NCI-H146 treated with DMSO at 0.1 percent for 48 hours (cell line): ENCODE measurements at regions not wholly inside any gene's neighbourhood (a gene's known extent, or its start where the extent isn't known, plus 50 kb on each side); places are given as distances from the start of the nearest gene placed in this dataset.

Source experiments
- DNase-seq: peaks from one replicate; lab custom pipeline; 2025; ENCODE audit not compliant: unreplicated experiment; lab: John Stamatoyannopoulos, UW

DNA sequence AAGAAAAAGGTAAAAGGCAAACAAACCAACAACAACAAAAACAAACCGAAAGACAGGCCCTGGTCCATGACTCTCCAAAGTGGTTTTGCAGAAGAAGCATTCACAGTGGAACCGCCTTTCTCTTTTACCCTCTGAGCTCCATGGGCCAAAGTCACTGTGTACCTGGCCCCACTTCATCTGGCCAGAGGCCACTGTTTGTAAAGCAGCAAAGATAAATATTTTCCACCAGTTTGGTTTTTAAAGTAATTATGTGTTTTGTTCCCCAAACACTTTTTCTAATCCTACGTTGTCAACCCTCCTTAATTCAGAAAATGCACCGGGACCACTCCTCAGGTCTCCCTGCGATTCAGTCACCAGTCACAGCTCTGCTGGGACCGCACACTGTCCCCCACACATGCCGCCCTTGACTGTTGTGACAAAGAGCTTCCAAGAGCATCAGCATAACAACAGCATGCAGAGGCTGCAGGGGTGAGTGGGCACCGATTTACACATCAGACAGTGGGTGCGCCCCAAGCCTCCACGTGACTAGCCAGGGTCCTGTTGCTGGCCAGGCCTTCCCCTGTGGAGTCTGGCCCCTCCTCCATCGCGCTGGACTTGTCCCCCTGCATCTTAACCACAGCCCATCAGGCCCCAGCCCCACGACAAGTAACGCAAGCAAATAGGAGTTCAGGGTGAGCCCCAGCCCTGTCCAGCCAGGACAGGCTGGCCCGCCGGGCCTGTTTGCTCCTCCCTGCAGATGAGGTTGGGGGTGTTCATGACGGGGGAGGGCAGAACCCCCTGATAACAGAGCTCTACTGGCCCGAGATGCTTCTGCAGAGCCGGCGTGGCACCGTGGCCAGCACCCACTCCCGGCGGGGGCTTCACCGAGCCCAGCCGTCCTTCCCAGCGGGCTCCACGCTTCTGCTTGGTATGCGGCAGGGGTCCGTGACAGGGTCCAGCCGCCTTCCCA lies 65.2 kb upstream of the DIO3 start:
- no peak for DNase-seq

DNA sequence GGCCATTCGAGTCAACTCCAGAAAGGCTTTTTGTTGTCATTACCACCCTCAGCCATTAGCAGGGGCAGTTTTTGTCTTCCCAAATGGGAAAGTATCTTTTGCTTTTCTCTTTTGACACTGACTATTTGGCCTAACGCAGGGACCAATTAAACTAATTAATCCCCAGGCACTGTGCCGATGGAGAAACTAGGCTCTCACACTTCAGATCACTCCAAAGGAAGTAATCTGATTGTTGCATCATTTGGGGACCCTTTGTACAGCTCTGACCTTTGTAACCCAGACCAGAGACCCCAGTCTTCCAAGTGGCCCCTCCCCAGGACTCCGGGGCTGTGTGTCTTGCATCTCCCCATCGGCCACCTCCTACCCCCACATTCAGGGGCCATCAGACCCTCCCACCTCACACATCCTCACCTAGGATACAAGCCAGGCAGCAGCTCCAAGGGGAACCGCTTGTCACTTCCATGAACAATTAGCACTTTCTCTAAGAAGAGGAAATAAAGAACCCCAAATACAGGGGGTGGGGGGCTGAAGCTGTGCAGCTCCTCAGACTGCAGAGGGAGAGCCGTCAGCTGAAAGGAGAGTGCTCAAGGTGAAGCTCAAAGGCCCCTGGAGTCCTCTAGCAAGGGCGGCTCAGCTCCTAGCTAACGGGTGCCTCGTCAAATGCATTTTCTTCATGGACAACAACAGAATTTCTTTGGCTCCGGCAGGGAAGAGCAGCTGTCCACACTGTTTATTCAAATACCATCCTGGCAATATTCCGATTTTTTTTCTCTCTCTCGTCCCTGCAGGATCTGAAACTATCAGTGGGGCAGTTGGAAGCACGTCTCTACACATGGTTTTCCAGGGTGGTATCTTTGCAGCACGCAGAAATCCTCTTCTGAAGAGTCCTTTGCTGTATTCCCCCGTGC lies 64.3 kb upstream of the DIO3 start:
- no peak for DNase-seq

DNA sequence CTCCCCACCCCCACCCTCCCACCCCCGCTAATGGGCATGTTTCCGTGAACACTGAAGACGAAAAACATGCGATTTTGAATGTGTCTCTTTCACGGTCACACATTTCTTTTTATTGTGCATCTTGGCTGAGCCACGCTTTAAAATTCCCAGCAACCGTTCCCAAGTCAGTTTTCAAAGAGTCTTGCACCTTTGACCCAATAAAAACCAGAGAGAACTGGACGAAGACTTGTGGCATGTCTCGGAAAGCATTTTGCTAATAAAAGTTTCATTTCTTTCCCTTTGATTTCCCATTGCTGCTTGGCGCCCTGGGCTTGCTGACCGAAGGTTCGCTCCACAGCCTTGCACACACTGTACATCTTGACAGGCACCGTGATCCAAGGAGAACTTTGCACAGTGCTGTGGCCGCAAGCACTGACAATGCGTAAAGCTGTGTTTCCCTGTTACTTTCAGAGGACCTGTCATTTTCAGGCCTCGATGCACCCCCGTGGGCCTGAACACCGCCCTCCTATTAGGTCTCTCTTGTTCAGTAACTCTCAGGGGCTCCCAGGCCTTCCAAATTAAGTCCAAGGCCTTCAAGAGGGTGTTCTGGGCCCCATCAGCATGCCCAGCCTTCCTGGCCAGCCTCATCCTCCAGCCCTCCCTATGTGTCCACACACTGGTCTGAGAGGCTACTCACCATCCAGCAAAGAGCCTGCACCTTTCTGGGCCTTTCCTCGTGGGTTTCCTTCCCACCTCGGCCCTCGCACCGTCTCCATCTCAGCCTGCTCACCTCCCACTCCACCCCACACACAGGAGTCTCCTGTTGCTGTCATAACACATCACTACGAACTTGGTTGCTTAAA lies 63.4 kb upstream of the DIO3 start:
- no peak for DNase-seq

DNA sequence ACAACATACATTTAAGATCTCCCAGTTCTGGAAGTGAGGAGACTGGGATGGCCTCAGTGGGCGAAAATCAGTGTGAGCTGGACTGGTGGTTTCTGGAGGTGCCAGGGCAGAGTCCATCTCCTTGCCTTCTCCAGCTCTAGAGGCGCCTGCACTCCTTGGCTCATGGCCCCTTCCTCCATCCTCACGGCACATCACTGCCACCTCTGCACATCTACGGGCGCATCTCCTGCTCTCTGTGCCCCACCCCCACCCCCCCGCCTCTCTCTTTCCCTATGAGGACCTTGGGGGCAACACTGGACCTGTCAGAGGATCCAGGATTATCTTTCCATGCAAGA lies 62.8 kb upstream of the DIO3 start:
- no peak for DNase-seq

DNA sequence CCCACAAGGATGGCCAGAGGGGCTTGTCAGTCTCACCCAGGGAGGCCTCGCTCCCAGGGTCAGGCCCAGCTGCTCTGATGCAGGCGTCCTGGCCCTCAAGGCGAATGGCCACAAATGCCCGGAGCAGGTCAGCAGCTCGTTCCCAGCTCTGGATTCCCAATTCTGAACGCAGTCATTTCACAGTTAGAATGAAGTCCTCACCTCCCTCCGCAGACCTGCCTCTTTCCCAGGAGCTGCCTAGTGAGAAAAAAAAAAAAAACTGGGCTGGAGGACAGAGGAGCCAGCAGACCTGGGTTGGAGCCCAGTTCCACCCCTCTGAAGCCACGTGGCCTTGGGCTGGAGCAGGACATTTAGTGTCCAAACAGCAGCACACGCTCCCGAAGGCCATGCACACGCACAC lies 62.2 kb upstream of the DIO3 start:
- no peak for DNase-seq

DNA sequence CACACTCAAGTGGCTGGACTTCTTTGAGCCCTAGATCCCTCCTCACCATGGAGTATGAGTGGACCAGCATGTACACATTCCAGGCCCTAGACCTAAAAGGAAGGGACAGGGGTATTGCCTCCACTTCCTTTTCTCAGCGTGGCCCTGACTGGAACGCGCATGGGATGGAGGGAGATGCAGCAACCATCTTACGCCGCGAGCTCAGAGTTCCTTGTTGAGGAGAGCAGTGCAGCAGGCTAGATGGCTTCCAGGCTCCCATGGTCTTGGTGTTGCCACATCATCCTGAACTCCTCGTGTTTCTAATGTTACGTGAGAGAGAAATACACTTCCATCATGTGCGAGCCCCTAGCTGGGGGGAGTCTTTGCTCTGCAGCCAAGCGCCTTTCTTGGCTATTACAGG lies 61.8 kb upstream of the DIO3 start:
- no peak for DNase-seq

DNA sequence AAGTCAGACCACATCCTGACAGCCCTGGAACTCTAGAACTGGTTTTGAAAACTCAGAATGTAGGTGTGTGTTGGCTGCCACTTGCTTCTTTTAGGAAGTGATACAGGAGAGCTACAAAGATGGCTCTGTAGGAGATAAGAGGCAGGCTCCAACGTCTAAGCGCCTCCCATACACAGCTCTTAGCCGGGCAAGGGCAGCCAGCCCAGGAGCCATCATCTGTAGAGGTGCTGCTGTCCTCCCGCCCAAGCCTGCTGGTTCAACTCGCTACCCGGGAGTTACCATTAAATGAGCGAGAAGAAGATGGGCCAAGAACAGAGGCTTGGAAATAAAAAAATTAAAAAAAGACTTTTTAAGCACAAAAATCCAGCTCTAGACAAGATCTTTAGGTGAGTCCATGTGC lies 61.2 kb upstream of the DIO3 start:
- no peak for DNase-seq

DNA sequence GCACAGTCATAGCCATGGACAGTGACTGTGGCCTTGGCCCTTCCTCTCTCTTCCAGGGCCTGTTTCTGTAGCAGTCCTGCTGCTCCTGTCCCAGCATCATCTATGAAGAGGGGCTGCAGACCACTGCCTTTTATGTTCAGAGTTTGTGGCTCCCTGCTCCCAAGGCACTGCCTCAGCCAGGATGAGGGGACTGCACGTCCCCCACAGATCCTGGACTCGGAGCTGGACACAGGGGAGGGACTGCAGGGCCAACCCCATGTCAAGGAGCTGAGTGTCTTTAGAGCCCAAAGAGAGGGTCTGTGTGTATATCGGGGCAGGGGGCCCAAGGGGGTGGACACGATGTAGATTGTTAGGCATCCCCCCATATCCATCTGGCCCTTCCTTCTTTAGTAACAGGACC lies 60.6 kb upstream of the DIO3 start:
- DNase-seq = no peak

DNA sequence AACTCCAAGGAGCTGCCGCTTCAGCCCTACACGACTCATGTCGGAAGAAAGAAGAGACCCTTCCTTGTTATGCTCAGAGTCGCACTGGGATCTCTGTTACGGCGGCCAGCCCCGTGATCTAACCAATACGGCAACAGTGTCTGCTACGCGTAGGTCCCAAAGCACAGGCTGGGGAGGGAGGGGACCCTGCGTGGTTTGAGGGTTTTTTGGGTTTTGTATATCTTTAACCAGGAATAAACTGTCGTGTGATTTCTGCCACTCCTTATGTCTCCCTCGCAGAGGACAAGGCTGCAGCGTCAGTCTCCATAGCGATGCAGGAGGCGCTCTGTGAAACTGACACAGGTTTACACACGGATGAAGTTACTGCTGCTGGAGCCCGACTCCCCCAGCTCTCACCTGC lies 60.0 kb upstream of the DIO3 start:
- no peak for DNase-seq

DNA sequence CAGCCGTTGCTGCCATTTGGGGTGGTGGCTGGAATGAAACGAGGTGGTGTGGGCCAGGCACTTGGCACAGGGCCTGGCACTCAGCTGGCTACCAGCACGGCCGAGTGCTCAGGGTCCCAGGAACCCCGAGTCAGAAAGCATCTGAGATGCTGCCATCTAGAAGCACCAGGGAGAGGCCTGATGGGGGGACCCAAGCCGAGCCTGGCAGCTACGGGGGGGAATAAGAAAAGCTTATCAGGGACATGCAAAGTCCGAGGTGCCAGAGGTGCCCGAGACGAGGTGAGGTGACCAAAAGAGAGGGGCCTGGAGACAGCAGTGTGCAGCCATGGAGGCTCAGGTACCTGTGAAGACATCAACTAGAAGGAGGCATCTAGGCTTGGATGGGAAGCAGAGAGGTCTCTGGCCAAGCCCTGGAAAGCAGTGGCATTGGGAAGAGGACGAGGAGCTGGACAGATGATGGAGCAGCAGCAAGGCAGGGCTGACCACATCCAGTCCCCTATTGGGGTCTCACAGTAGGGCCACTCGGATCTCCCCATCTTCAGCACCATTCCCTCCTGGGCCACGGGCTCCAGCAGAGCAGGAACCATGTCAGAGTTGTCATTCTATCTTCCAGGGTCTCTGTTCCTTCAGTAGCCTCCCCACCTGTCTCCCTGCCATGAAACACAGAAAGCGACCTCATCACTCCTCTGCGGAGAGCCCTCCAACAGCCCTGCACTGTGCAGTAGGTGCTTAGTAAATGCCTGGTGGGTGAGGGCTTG lies 59.3 kb upstream of the DIO3 start:
- DNase-seq = no peak

DNA sequence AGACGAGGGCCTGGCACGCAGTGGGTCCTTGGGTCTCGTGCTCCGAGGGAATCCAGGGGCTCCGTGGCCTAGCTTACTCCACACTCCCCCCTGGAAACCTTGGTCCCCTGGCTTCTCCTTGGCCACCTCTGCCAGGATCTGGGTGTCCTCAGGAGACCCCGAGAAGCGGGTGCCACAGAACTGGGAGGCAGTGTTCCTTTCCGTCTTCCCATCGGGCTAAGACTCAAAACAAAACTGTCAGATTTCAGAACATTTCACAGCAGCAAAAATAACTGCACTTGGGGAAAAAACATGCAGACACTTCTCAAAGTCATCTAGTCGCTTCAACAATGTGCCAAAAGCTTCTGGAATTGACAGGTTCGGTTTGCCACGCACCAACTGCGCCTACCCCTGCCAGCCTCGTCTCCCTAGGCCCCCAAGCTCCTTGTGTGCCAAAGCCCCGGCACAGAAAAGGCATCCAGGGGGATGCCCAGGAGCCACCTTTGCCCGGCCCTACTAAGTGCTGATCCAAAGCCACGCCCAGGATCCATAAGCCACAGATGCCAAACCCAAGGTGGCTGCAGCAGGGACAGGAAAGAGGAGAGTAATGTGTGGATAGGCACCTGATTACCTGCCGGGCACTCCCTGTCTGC lies 58.4 kb upstream of the DIO3 start:
- no peak for DNase-seq

DNA sequence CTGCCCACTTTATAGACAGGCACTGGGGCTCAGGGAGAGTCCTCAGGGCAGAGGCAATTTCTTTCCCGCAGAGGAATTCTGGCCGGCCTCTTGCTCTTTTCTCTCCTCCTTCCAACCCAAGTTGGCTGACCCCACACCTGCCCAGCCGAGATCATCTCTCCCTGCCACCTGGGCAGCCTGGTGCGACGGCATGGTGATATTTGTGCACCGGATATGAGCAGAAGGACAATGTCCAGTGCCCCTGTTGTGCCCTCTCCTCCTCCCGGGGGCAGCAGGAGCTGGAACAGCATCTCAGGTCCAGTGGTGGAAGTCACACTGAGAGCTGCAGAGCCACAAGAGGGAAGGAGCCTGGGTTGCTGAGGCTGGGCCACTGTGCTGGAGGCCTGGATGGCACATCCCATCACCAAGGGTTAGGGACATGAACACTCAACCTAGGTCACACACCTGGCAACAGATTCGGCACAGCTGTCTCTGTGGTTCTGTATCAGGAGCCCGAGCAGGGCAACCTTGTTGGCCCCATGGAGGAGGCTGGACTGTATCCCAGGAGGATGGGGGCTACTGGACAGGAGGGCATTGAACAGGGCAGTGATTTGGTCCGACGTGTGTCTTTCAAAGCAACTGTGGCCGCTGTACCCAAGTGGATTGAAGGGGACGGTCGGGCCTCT lies 57.7 kb upstream of the DIO3 start:
- DNase-seq = no peak

DNA sequence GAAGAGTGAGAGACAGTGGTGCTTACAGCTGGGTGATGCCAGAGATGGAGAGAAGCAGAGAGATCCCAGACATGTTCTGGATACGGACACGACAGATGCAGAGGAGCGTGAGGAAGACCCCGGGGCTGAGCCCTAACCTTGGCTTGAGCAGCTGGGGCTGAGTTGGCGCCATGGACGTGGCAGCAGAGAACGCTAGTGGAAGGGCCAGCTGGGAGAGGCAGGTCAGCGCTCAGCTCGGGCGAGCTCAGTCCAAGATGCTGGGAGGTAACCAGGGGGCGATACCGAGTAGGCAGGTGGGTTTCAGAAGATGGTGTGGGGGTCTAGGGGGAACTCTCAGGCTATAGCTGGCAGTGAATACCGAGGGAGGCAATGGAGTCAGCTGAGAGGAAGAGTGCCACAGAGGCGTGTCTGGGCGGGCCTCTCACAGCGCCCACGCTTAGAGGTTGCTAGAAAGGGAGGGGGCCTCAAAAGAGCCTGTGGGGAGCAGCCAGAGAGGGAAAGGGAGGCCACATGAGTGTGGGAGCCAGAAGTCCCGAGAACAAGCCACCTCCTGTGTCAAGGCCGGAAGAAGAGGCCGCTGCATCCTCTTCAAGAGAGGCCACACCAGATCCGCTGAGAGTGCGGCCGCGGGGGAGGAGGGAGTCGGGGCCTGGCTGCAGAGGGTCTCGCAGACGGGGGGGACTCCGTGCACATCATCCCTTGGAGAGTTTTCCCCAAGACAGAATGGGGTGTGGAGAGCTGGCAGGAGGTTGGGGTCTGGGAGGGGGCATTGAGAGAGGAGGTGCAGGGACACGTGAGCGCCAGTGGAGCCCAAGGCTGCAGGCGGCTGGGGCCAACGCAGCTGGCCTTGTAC lies 57.0 kb upstream of the DIO3 start:
- DNase-seq = no peak

DNA sequence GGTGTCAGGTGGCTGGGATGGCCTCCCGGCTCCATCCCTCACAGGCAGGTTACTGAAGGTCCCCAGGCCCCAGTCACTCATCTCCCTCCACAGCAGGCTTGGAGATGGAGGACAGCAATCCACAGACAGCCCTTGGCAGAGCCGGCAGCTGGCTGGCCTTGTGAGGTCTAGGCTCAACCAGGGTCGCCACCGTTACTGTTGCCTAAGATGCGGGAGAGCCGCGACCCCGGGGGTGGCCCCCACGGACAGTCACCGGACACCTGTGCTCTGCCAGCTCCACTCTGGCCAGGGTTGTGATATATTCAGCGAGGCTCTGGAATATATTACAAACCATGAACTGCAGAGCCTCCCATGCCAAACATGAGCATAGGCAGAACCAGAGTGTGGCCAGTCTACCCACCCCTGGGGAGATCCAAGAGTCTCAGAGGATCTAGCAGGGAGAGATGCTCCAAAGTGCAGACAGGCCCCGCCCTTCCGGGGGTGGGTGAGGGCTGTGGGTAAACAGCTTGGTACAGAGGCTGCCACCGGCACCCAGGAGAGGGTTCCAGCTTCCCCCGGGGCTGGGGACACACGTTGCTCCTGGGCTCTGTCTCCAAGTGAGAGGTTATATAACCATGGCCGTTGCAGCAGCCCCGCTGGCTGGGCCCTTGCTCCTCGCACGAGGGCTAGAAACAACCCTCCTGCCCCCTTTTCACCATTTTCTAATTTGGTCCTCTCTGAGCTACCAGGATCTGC lies 55.9 kb upstream of the DIO3 start:
- no peak for DNase-seq

DNA sequence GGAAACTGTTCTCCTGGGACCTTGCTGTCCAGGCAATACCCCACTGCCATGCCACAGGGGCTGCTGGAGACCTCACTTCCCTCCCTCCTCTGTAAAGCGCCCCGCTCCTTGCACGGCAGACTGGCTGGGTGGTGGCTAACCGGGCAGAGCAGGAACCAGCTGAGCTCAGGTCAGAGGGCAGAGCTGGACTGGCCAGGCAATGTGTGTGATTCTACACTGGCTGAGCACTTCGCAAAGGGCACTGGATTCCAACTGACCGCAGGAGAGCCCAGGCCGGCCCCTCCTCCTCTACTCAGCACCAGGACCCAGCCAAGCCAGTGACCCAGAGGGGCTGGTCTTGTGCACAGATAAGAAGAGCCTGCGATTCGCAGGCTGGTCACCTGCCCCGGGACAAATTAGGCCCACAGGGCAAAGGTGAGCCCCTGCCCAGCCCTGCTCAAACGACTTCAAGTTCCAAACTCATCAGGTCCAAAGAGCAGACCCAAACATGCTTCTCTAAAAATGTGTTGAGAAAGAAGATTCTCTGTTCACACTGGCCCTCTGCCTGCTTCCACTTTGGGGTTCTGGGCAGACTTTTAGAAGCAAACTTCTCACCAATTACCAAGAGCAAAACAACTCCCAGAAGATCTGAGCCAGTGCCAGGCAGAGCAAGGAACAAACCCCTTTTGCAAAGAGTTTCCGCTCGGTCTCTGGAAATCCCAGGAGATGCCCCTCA lies 54.9 kb upstream of the DIO3 start:
- DNase-seq = no peak

DNA sequence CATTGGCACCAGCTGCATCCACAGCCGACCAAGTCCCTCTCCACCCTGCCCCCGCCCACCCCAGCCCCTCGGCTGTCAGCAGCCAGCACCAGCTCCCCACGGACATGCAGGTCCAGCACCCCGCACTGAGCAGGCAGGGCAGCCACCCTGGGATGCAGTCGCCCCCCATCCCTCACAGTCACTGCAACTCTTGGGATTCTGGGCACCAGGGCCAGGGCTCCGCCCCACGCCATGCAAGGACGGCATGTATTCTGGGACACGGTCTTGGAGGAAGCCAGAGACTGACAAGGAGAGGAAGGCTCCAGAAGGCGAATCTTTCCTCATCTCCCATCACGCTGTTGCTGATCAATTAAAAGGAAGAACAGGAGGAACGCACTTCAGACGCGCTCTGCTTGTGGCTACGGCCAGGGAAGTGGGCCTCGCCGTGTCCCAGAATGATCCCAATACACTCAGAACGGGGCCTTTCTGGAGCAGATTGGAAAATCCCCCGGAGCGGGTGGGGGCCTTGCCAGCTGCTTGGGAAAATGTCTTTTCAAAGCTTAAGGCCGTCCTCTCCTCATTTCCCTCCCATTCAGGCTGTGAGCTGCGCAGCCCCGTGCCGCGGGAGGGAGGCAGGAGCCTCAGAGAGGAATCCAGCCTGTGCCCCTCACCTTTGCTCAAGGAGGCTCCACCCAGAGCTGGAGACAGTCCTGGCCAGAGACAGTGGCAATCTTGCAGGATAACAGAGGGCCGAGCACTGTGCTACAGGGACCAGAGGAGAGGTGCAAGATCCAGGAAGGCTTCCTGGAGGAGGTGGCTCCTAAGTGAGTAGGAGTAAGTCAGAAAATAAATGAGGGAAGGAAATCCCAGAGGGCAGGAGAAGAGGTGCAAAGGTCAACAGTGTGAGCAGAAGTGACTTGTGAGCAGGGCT lies 54.1 kb upstream of the DIO3 start:
- DNase-seq = no peak
